ENCODE measurements at regions not wholly inside any gene's neighbourhood (a gene's known extent, or its start where the extent isn't known, plus 50 kb on each side); places are given as distances from the start of the nearest gene placed in this dataset.

- TF ChIP-seq CTCF (IDR thresholded peaks at IDR 0.05): no peak
- TF ChIP-seq EZH2 (IDR thresholded peaks at IDR 0.05; ENCODE audit: borderline replicate concordance, insufficient read depth, low read depth, low read length, poor library complexity, severe bottlenecking): no peak
Measured at GRCh38 chr14:29370024-29370423, 557.6 kb downstream of the PRKD1 start.

Data from B cell (primary cell).